ENCODE measurements at regions not wholly inside any gene's neighbourhood (a gene's known extent, or its start where the extent isn't known, plus 50 kb on each side); places are given as distances from the start of the nearest gene placed in this dataset.

DNA sequence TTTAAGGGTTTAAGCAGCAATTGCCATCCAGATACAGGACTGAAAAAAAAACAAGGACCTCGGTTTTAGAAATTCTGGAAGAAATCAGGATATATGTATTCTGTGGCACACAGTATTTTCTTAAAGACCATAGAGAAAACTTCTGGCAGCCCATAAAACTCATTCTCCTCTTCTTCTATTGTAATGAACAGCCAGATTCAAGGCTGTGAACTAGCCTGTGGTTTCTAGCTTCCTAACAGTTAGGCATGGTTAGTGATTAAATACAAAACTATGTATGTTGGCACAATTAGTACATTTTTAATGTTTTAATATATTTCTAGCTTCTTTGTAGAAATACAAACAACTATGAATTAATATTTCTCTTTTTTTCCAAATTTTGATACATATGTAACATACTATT lies 555.7 kb downstream of the DSC3 start:
- TF ChIP-seq, protein P1, sequence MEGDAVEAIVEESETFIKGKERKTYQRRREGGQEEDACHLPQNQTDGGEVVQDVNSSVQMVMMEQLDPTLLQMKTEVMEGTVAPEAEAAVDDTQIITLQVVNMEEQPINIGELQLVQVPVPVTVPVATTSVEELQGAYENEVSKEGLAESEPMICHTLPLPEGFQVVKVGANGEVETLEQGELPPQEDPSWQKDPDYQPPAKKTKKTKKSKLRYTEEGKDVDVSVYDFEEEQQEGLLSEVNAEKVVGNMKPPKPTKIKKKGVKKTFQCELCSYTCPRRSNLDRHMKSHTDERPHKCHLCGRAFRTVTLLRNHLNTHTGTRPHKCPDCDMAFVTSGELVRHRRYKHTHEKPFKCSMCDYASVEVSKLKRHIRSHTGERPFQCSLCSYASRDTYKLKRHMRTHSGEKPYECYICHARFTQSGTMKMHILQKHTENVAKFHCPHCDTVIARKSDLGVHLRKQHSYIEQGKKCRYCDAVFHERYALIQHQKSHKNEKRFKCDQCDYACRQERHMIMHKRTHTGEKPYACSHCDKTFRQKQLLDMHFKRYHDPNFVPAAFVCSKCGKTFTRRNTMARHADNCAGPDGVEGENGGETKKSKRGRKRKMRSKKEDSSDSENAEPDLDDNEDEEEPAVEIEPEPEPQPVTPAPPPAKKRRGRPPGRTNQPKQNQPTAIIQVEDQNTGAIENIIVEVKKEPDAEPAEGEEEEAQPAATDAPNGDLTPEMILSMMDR (IDR thresholded peaks at IDR 0.05; ENCODE audit: poor library complexity) = no peak
- no peak for TF ChIP-seq EZH2 (IDR thresholded peaks at IDR 0.05; ENCODE audit: borderline replicate concordance)
- no peak for TF ChIP-seq EZH2phosphoT487 (IDR thresholded peaks at IDR 0.05; ENCODE audit: low read depth, severe bottlenecking, unreplicated experiment)

All from hepatocyte (in vitro differentiated cells).